Hepatocyte (in vitro differentiated cells): ENCODE measurements at regions not wholly inside any gene's neighbourhood (a gene's known extent, or its start where the extent isn't known, plus 50 kb on each side); places are given as distances from the start of the nearest gene placed in this dataset.

Experiments used
- DNase-seq: peaks from one replicate; pipeline ENCODE4 v3.0.0-alpha.2; 2016; ENCODE audit warnings: low spot score
- H2AFZ ChIP-seq: fragments of 200-600 bp; sonication (generic); 2 replicates; pipeline ENCODE4 v1.6.0; 2016; ENCODE audit warnings: antibody characterized with exemption, mild to moderate bottlenecking
- H3K27ac ChIP-seq: fragments of 200-600 bp; sonication (generic); 2 replicates; pipeline ENCODE4 v1.5.1; 2016; ENCODE audit warnings: mild to moderate bottlenecking
- H3K27me3 ChIP-seq: fragments of 200-600 bp; sonication (generic); 2 replicates; pipeline ENCODE4 v1.6.1; 2016
- H3K36me3 ChIP-seq: fragments of 200-600 bp; sonication (generic); replicated peaks from 2 replicates; pipeline ENCODE4 v1.5.1; 2016; ENCODE audit warnings: low read depth; ENCODE audit not compliant: insufficient read depth
- H3K4me1 ChIP-seq: fragments of 200-600 bp; sonication (generic); 2 replicates; pipeline ENCODE4 v1.5.1; 2016; ENCODE audit warnings: mild to moderate bottlenecking, moderate library complexity; ENCODE audit not compliant: insufficient read depth
- H3K4me2 ChIP-seq: fragments of 200-600 bp; sonication (generic); 2 replicates; pipeline ENCODE4 v1.6.0; 2016
- H3K4me3 ChIP-seq: fragments of 200-600 bp; sonication (generic); 2 replicates; pipeline ENCODE4 v1.5.1; 2016; ENCODE audit warnings: mild to moderate bottlenecking
- H3K79me2 ChIP-seq: fragments of 200-600 bp; sonication (generic); 2 replicates; pipeline ENCODE4 v1.6.0; 2017; ENCODE audit warnings: mild to moderate bottlenecking
- H3K9me2 ChIP-seq: fragments of 200-600 bp; sonication (generic); replicated peaks from 2 replicates; pipeline ENCODE4 v1.6.0; 2017; ENCODE audit warnings: mild to moderate bottlenecking; ENCODE audit not compliant: insufficient read depth
- H3K9me3 ChIP-seq: fragments of 200-600 bp; sonication (generic); 2 replicates; pipeline ENCODE4 v1.5.1; 2016; ENCODE audit warnings: low read depth, mild to moderate bottlenecking
- H4K20me1 ChIP-seq: fragments of 200-600 bp; sonication (generic); 2 replicates; pipeline ENCODE4 v1.6.0; 2016; ENCODE audit warnings: mild to moderate bottlenecking; ENCODE audit not compliant: insufficient read depth, poor library complexity, severe bottlenecking
- CTCF ChIP-seq: fragments of 200-600 bp; sonication (generic); IDR thresholded peaks from 2 replicates; pipeline ENCODE4 v1.5.1; 2016; ENCODE audit warnings: antibody characterized with exemption, mild to moderate bottlenecking; ENCODE audit not compliant: poor library complexity
- EZH2 ChIP-seq: fragments of 200-600 bp; sonication (generic); IDR thresholded peaks from 2 replicates; pipeline ENCODE4 v1.6.1; 2016; ENCODE audit warnings: antibody characterized with exemption, mild to moderate bottlenecking, borderline replicate concordance
- EZH2phosphoT487 ChIP-seq: fragments of 200-600 bp; sonication (generic); IDR thresholded peaks from one replicate; pipeline ENCODE4 v1.6.1; 2018; ENCODE audit warnings: antibody characterized with exemption, mild to moderate bottlenecking, low read depth, moderate library complexity; ENCODE audit not compliant: unreplicated experiment, severe bottlenecking
- WGBS: methylation state at CpG from one replicate; pipeline ENCODE4 v1.1.6; 2016; ENCODE audit warnings: low lambda C conversion rate; ENCODE audit errors: missing lambda C conversion rate; 5-methylcytosine and 5-hydroxymethylcytosine counted together

GRCh38 chr2:62441824-62442223 lies 64.2 kb downstream of the TMEM17 start:
- Histone ChIP-seq H3K4me1 (no peaks in the 10 kb centered on the region), H3K9me2 (no peaks in the 10 kb centered on the region), H3K27ac (no peak overlapping the region), H3K27me3 (no peaks in the 10 kb centered on the region), H2AFZ (no peak overlapping the region), H4K20me1 (no peaks in the 10 kb centered on the region), H3K79me2 (no peaks in the 10 kb centered on the region), H3K4me2 (no peak overlapping the region), H3K4me3 (no peak overlapping the region), H3K9me3 (no peaks in the 10 kb centered on the region), H3K36me3 (no peaks in the 10 kb centered on the region)
- WGBS, result 85% methylated on average over 6 of the region's 6 CpGs
- no peak for DNase-seq
- TF ChIP-seq EZH2phosphoT487 (no peak), CTCF (no peak), EZH2 (no peak)

DNA sequence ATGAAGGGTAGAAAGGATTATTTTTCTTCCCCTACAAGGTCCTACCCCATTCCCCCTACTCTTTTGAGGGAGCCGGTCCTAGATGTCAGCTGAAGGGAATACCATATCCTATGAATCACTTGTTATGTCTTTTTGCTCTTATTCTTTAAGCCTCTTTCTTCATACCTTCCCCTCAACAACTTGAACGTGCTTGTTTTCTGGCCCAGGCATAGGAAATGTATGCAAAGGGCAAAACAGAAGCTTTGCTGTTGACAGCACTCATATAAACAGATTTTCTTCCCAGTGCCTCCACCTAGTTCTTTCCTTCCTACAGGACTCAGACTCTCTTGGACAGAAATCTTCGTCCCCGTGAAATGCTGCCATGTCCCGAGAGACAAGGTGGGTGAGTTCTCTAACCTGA lies 64.6 kb downstream of the TMEM17 start:
- Histone ChIP-seq H3K27me3 (no peaks in the 10 kb centered on the region), H3K79me2 (no peaks in the 10 kb centered on the region), H2AFZ (no peak overlapping the region), H3K4me1 (no peaks in the 10 kb centered on the region), H4K20me1 (no peaks in the 10 kb centered on the region), H3K27ac (no peak overlapping the region), H3K36me3 (no peaks in the 10 kb centered on the region), H3K4me3 (no peak overlapping the region), H3K9me3 (no peaks in the 10 kb centered on the region), H3K9me2 (no peaks in the 10 kb centered on the region), H3K4me2 (no peak overlapping the region)
- 89% methylated on average over 5 of the region's 5 CpGs for WGBS
- TF ChIP-seq EZH2 (no peak), CTCF (no peak), EZH2phosphoT487 (no peak)
- DNase-seq, result no peak

- Histone ChIP-seq H3K27ac (no peak overlapping the region), H3K4me2 (no peak overlapping the region), H3K4me3 (no peak overlapping the region), H3K36me3 (no peaks in the 10 kb centered on the region), H3K27me3 (no peaks in the 10 kb centered on the region), H3K4me1 (no peaks in the 10 kb centered on the region), H2AFZ (no peak overlapping the region), H3K79me2 (no peaks in the 10 kb centered on the region), H4K20me1 (no peaks in the 10 kb centered on the region), H3K9me2 (no peaks in the 10 kb centered on the region), H3K9me3 (no peaks in the 10 kb centered on the region)
- no peak for DNase-seq
- TF ChIP-seq EZH2 (no peak), EZH2phosphoT487 (no peak), CTCF (no peak)
- 91% methylated on average over 6 of the region's 6 CpGs for WGBS
Observed at GRCh38 chr2:62440281-62440946, 65.6 kb downstream of the TMEM17 start.

- TF ChIP-seq EZH2phosphoT487 (no peak), CTCF (no peak), EZH2 (no peak)
- Histone ChIP-seq H3K4me1 (no peaks in the 10 kb centered on the region), H3K9me2 (no peaks in the 10 kb centered on the region), H3K79me2 (no peaks in the 10 kb centered on the region), H3K9me3 (no peaks in the 10 kb centered on the region), H3K27me3 (no peaks in the 10 kb centered on the region), H2AFZ (no peak overlapping the region), H4K20me1 (no peaks in the 10 kb centered on the region), H3K4me2 (no peak overlapping the region), H3K36me3 (no peaks in the 10 kb centered on the region), H3K27ac (no peak overlapping the region), H3K4me3 (no peak overlapping the region)
- no peak for DNase-seq
- WGBS, result 87% methylated on average over 3 of the region's 3 CpGs
Observed at GRCh38 chr2:62439425-62439824, 66.6 kb downstream of the TMEM17 start.
